ENCODE measurements at regions not wholly inside any gene's neighbourhood (a gene's known extent, or its start where the extent isn't known, plus 50 kb on each side); places are given as distances from the start of the nearest gene placed in this dataset.

DNA sequence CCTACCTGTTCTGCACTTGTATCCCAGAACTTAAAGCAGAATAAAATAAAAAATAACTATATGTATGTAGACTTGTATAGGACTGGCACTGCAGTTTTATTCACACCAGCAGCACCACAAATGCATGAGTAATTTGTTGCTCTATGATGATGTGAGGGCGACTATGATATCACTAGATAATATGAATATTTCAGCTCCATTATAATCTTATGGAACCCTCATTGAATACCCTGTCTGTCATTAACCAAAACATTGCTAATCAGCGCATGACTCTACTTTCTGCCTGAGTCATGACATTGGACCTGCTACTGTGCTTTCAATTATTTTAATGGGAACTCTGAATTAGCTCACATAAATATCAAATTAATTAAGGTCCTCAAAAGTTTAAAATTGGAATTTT, 129.4 kb upstream of the RHOBTB1 start:
- WGBS, result 91% methylated on average over 2 of the region's 2 CpGs

DNA sequence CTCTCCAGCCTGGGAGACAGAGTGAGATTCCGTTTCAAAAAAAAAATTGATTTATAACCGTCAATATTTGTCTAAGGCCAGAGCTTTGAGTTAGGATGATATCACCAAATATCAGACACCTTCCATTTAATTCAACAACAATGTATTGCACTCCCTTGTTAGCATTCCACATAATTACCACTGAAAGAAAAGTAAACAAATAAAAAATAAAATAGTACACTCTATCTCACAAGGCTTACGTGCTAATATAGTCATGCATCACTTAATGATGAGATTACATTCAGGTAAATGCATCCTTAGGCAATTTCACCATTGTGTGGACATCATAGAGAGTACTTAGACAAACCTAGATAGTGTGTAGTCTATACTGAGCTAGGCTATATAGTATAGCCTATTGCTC, 127.6 kb upstream of the RHOBTB1 start:
- WGBS, result 89% methylated on average over 3 of the region's 3 CpGs
- Histone ChIP-seq H3K27me3 (no peaks in the 10 kb centered on the region), H3K36me3 (no peaks in the 10 kb centered on the region), H3K27ac (no peak overlapping the region), H3K4me3 (no peak overlapping the region), H3K9me3 (no peaks in the 10 kb centered on the region), H3K4me1 (no peaks in the 10 kb centered on the region)
- no peak for DNase-seq (ENCODE audit: low spot score in 2 of 2)
- TF ChIP-seq POLR2A (IDR thresholded peaks at IDR 0.05), result no peak
- TF ChIP-seq POLR2AphosphoS5 (IDR thresholded peaks at IDR 0.05), result no peak
- no peak for TF ChIP-seq EP300 (IDR thresholded peaks at IDR 0.05)
- TF ChIP-seq, protein P1, sequence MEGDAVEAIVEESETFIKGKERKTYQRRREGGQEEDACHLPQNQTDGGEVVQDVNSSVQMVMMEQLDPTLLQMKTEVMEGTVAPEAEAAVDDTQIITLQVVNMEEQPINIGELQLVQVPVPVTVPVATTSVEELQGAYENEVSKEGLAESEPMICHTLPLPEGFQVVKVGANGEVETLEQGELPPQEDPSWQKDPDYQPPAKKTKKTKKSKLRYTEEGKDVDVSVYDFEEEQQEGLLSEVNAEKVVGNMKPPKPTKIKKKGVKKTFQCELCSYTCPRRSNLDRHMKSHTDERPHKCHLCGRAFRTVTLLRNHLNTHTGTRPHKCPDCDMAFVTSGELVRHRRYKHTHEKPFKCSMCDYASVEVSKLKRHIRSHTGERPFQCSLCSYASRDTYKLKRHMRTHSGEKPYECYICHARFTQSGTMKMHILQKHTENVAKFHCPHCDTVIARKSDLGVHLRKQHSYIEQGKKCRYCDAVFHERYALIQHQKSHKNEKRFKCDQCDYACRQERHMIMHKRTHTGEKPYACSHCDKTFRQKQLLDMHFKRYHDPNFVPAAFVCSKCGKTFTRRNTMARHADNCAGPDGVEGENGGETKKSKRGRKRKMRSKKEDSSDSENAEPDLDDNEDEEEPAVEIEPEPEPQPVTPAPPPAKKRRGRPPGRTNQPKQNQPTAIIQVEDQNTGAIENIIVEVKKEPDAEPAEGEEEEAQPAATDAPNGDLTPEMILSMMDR (IDR thresholded peaks at IDR 0.05), result no peak

More for the DNA sequence above, 129.4 kb upstream of the RHOBTB1 start:
- TF ChIP-seq POLR2A (IDR thresholded peaks at IDR 0.05) (no peak), POLR2AphosphoS5 (IDR thresholded peaks at IDR 0.05) (no peak), EP300 (IDR thresholded peaks at IDR 0.05) (no peak)
- TF ChIP-seq, protein P1 (IDR thresholded peaks at IDR 0.05), result no peak
- Histone ChIP-seq H3K27me3 (no peaks in the 10 kb centered on the region), H3K9me3 (no peaks in the 10 kb centered on the region), H3K27ac (no peak overlapping the region), H3K4me3 (no peak overlapping the region), H3K36me3 (no peaks in the 10 kb centered on the region), H3K4me1 (no peaks in the 10 kb centered on the region)
- no peak for DNase-seq (ENCODE audit: low spot score in 2 of 2)

DNA sequence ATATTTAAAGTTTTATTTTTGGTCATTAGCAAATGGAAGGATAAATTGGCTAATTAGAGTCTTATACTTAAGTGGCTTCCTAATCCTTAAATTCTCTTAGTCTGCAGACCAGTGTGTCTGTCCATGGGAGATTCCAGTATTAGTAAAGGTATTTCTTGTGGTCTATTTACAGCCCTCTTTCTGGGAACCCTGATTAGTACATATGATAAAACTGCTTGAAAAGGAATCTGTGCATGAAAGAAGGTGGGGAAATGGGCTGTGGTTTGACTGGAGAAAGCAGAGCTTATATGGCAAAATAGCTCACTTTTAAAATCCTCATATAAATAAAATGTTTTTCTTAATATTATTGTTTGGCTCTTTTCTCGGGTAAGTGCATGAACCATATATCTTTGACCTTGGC, 124.5 kb upstream of the RHOBTB1 start:
- Histone ChIP-seq H3K4me1 (no peaks in the 10 kb centered on the region), H3K36me3 (no peaks in the 10 kb centered on the region), H3K27ac (no peak overlapping the region), H3K27me3 (no peaks in the 10 kb centered on the region), H3K4me3 (no peak overlapping the region), H3K9me3 (no peaks in the 10 kb centered on the region)
- TF ChIP-seq POLR2AphosphoS5 (IDR thresholded peaks at IDR 0.05) (no peak), POLR2A (IDR thresholded peaks at IDR 0.05) (no peak), EP300 (IDR thresholded peaks at IDR 0.05) (no peak)
- TF ChIP-seq, protein P1 (IDR thresholded peaks at IDR 0.05), result no peak
- WGBS, result 89% methylated on average over 1 of the region's 1 CpG
- DNase-seq (ENCODE audit: low spot score in 2 of 2), result no peak

DNA sequence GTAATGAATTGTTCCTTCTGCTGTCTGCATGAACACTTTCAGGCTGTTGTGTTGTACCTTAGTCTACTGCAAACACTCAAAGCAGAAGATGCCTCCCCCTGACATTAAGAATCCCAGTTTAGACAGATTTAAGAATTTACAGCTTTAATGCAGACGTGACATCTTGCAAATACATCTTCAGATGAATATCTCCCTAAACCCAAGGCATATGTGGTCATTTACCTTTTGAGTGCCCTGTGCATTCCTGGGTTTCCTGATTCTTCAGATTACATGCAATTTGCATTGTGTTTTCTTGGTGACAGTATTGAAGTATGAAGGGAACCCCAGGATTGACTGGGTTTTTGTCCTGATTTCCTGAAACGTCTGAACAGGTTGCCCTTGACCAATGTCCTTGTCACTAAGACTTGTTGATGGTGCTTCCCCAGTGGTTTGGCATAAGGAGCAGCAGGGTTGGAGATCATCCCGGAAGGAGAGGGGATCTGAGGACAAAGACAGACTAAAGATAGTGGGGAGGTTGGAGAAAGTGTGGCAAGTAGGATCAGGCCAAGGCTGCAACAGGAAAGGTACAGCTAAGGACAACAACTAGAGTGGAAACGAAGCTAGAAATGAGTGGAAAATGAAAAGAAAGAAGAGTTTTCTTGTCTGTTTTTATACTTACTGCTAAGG, 123.8 kb upstream of the RHOBTB1 start:
- Histone ChIP-seq H3K27ac (no peak overlapping the region), H3K36me3 (no peaks in the 10 kb centered on the region), H3K9me3 (no peaks in the 10 kb centered on the region), H3K27me3 (no peaks in the 10 kb centered on the region), H3K4me1 (no peaks in the 10 kb centered on the region), H3K4me3 (no peak overlapping the region)
- no peak for TF ChIP-seq POLR2AphosphoS5 (IDR thresholded peaks at IDR 0.05)
- TF ChIP-seq EP300 (IDR thresholded peaks at IDR 0.05), result no peak
- TF ChIP-seq POLR2A (IDR thresholded peaks at IDR 0.05), result no peak
- TF ChIP-seq, protein P1 (IDR thresholded peaks at IDR 0.05), result no peak
- no peak for DNase-seq (ENCODE audit: low spot score in 2 of 2)
- whole genome bisulfite sequencing, result 57% methylated on average over 4 of the region's 4 CpGs

DNA sequence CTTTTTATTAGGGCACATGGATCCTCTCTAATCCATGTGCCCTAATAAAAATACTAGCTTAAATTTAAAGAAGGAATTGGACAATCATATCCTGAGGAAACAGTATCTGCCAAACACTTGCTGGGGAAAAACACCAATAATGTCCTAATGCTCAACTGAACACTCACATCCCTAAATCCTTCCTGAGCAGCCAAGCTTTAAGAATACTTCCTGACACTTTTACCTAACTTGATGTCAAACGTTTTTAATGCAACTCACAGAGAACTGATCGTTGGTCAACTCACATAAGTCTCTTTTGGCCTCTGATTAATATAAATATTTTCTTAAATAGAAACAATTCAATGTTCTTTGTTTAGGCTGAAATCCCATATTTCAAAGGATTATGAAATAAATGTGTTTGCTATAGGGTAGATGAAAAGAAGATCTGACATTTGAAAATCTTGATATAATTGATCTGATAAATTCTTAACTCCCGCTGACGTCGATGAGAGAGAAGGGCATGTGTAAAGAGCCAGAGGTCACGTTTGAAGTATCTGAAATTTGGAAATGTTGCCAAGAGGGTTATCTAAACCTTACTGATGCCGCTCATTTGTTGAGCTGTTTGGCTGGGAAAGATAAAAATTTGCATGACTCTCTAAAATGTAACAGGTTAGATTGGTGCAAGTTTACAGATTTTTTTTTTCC, 122.8 kb upstream of the RHOBTB1 start:
- Histone ChIP-seq H3K27me3 (no peaks in the 10 kb centered on the region), H3K4me3 (no peak overlapping the region), H3K4me1 (no peaks in the 10 kb centered on the region), H3K27ac (no peak overlapping the region), H3K9me3 (no peaks in the 10 kb centered on the region), H3K36me3 (no peaks in the 10 kb centered on the region)
- DNase-seq (ENCODE audit: low spot score in 2 of 2), result no peak
- TF ChIP-seq, protein P1 (IDR thresholded peaks at IDR 0.05), result no peak
- no peak for TF ChIP-seq EP300 (IDR thresholded peaks at IDR 0.05)
- no peak for TF ChIP-seq POLR2A (IDR thresholded peaks at IDR 0.05)
- no peak for TF ChIP-seq POLR2AphosphoS5 (IDR thresholded peaks at IDR 0.05)
- WGBS, result 49% methylated on average over 7 of the region's 7 CpGs

Measured in suprapubic skin (tissue), 4 donors.